HCT116 (cell line): ENCODE measurements at regions not wholly inside any gene's neighbourhood (a gene's known extent, or its start where the extent isn't known, plus 50 kb on each side); places are given as distances from the start of the nearest gene placed in this dataset.

Experiments
- ATAC-seq: fragments of 200-7000 bp; cut with Tn5 transposase; 2 replicates; pipeline ENCODE4 v1.9.1; 2020; ENCODE audit warnings: mild to moderate bottlenecking, moderate library complexity
- BruUV-seq: library from RNA; stranded (reverse); fragments of 400-500 nt; replicated peaks from 2 replicates; lab custom pipeline; 2021; lab: Mats Ljungman, UMichigan
- CTCF ChIA-PET: fragments of 300-600 bp; sonication (Branson Sonifier 250); formaldehyde crosslinking; loops from one replicate; lab custom pipeline; 2021; ENCODE audit warnings: antibody characterized with exemption; lab: Charles Lee
- POLR2A ChIA-PET: fragments of 300-600, 350-600 bp; sonication (Branson Sonifier 250); formaldehyde crosslinking; loops from one replicate; lab custom pipeline; 2021; ENCODE audit warnings: antibody characterized with exemption; lab: Charles Lee
- RAD21 ChIA-PET, 2 experiments: fragments of 300-600 bp; sonication (Branson Sonifier 250); formaldehyde crosslinking; loops; one replicate each; lab custom pipeline; 2023; ENCODE audit warnings: low total read pairs in 2 of 2; ENCODE audit not compliant: uncharacterized antibody in 2 of 2, unreplicated experiment in 2 of 2, low non-redundant PET in 1 of 2; lab: Charles Lee
- DNase-seq: peaks from one replicate; pipeline ENCODE4 v3.0.0-alpha.2; 2010; ENCODE audit warnings: low read depth, low spot score
- H2AFZ ChIP-seq: fragments of 200-600 bp; shearing (Covaris generic), sonication (generic); 2 replicates; pipeline ENCODE4 v1.6.1; 2017; ENCODE audit warnings: low read depth, mixed run types, mixed read lengths, antibody characterized with exemption, low read length; ENCODE audit not compliant: poor library complexity, severe bottlenecking
- H3K27ac ChIP-seq: 2 replicates; pipeline ENCODE4 v1.5.1; 2012; ENCODE audit warnings: low read depth, low read length
- H3K27me3 ChIP-seq: fragments of 200-600 bp; sonication (generic); 2 replicates; pipeline ENCODE4 v1.6.1; 2016; ENCODE audit warnings: mixed run types, low read length, mixed read lengths; ENCODE audit not compliant: insufficient read depth
- H3K36me3 ChIP-seq, 2 experiments: fragments of 200-500 bp in 1 of 2; fragments of 200-600 bp in 1 of 2; sonication (Bioruptor generic) in 1 of 2; sonication (generic) in 1 of 2; 2 replicates each; pipeline versions ENCODE4 v1.5.1 to v1.6.1; 2014 to 2016; ENCODE audit warnings: low read length in 2 of 2, inconsistent platforms in 1 of 2, mixed read lengths in 1 of 2, mixed run types in 1 of 2; ENCODE audit not compliant: insufficient read depth in 2 of 2, control insufficient read depth in 1 of 2
- H3K4me1 ChIP-seq, 2 experiments: fragments of 200-600 bp in 1 of 2; sonication (generic) in 1 of 2; 2 replicates each; pipeline versions ENCODE4 v1.5.1 to v1.6.1; 2012 to 2017; ENCODE audit warnings: low read length in 2 of 2, inconsistent platforms in 1 of 2, mild to moderate bottlenecking in 1 of 2, mixed read lengths in 1 of 2, mixed run types in 1 of 2, moderate library complexity in 1 of 2; ENCODE audit not compliant: insufficient read depth in 2 of 2, control insufficient read depth in 1 of 2
- H3K4me2 ChIP-seq: fragments of 200-600 bp; sonication (generic); 2 replicates; pipeline ENCODE4 v1.6.1; 2017; ENCODE audit warnings: mixed run types, low read length, mixed read lengths
- H3K4me3 ChIP-seq, 2 experiments: fragments of 200-600 bp in 1 of 2; sonication (generic) in 1 of 2; replicated peaks in 1 of 2; 2 replicates each; pipeline ENCODE4 v1.5.1; 2011 to 2016; ENCODE audit warnings: low read length in 2 of 2, control low read depth in 1 of 2, low read depth in 1 of 2, mild to moderate bottlenecking in 1 of 2, mixed read lengths in 1 of 2, mixed run types in 1 of 2
- H3K79me2 ChIP-seq: fragments of 200-600 bp; sonication (generic); 2 replicates; pipeline ENCODE4 v1.6.1; 2017; ENCODE audit warnings: mild to moderate bottlenecking, mixed run types, low read length, moderate library complexity, mixed read lengths; ENCODE audit not compliant: insufficient read depth
- H3K9ac ChIP-seq: fragments of 200-600 bp; sonication (generic); 2 replicates; pipeline ENCODE4 v1.6.1; 2016; ENCODE audit warnings: low read length, mixed read lengths
- H3K9me2 ChIP-seq: fragments of 200-600 bp; sonication (generic), shearing (Covaris generic); 2 replicates; pipeline ENCODE4 v1.6.1; 2017; ENCODE audit warnings: mixed run types, mild to moderate bottlenecking, moderate library complexity; ENCODE audit not compliant: insufficient read depth
- H3K9me3 ChIP-seq, 2 experiments: fragments of 200-500 bp in 1 of 2; fragments of 200-600 bp in 1 of 2; sonication (Bioruptor generic) in 1 of 2; sonication (generic) in 1 of 2; 2 replicates each; pipeline ENCODE4 v1.6.1; 2014 to 2017; ENCODE audit warnings: low read length in 2 of 2, mixed read lengths in 2 of 2, inconsistent platforms in 1 of 2, low read depth in 1 of 2, mild to moderate bottlenecking in 1 of 2, mixed run types in 1 of 2, moderate library complexity in 1 of 2; ENCODE audit not compliant: control insufficient read depth in 1 of 2, insufficient read depth in 1 of 2
- H4K20me1 ChIP-seq: fragments of 200-600 bp; sonication (generic), shearing (Covaris generic); 2 replicates; pipeline ENCODE4 v1.6.1; 2017; ENCODE audit warnings: mixed run types, mild to moderate bottlenecking, moderate library complexity; ENCODE audit not compliant: insufficient read depth
- CEBPB ChIP-seq: IDR thresholded peaks from 2 replicates; pipeline ENCODE4 v1.6.1; 2012; ENCODE audit warnings: low read depth
- CTCF ChIP-seq, 3 experiments: fragments of 200-600 bp in 1 of 3; sonication (generic) in 1 of 3; IDR thresholded peaks in 2 of 3; conservative IDR thresholded peaks in 1 of 3; 2 replicates each; pipeline ENCODE4 v1.5.1; 2012 to 2017; ENCODE audit warnings: low read depth in 2 of 3, low read length in 2 of 3, antibody characterized with exemption in 1 of 3, borderline replicate concordance in 1 of 3, control low read depth in 1 of 3, mild to moderate bottlenecking in 1 of 3, mixed read lengths in 1 of 3, mixed run types in 1 of 3, moderate library complexity in 1 of 3; ENCODE audit not compliant: insufficient read depth in 1 of 3
- POLR2A ChIP-seq: IDR thresholded peaks from 2 replicates; pipeline ENCODE4 v1.7.0; 2011; ENCODE audit warnings: borderline replicate concordance; ENCODE audit not compliant: insufficient read depth, insufficient read length; ENCODE audit errors: extremely low read depth
- SP1 ChIP-seq: IDR thresholded peaks from 2 replicates; pipeline ENCODE4 v1.6.1; 2012; ENCODE audit warnings: low read depth
- YY1 ChIP-seq: IDR thresholded peaks from 2 replicates; pipeline ENCODE4 v1.6.1; 2011; ENCODE audit warnings: low read length, low read depth, moderate library complexity, mild to moderate bottlenecking; ENCODE audit not compliant: insufficient replicate concordance; ENCODE audit errors: extremely low read depth
- ZBTB33 ChIP-seq: IDR thresholded peaks from 2 replicates; pipeline ENCODE4 v1.6.1; 2011; ENCODE audit warnings: mild to moderate bottlenecking, low read length, moderate library complexity; ENCODE audit not compliant: insufficient replicate concordance; ENCODE audit errors: extremely low read depth
- intact Hi-C: fragments of 100-400 bp; cut with micrococcal nuclease; formaldehyde crosslinking; loops from 2 replicates; pipeline ENCODE4 v1.10.0; 2022

- Histone ChIP-seq H3K36me3 (no peaks in the 10 kb centered on the region), H3K4me1 (no peaks in the 10 kb centered on the region)
- TF ChIP-seq YY1: no peak
- TF ChIP-seq POLR2A: no peak
- TF ChIP-seq SP1: no peak
- no peak for TF ChIP-seq CEBPB
- no peak for TF ChIP-seq ZBTB33
- peak in 2 of 3 experiments; percentile 24 to 28; a peak in 1 of 6 replicates for TF ChIP-seq CTCF (IDR thresholded peaks at IDR 0.05 in 2 of 3, conservative IDR thresholded peaks at IDR 0.05 in 1 of 3; ENCODE audit: borderline replicate concordance in 1 of 3, insufficient read depth in 1 of 3, low read depth in 2 of 3, low read length in 2 of 3)
- TF ChIP-seq, all 23 proteins: peak for 1
- Histone ChIP-seq H3K9me3 (peaks cover 0 to 16% of the 10 kb centered on the region in 2 experiments; a peak in 3 of 4 replicates), H3K9ac (no peak overlapping the region), H2AFZ (no peak overlapping the region), H3K4me3 (no peak overlapping the region), H3K4me2 (no peak overlapping the region), H3K79me2 (no peaks in the 10 kb centered on the region), H3K9me2 (no peaks in the 10 kb centered on the region), H3K27me3 (no peaks in the 10 kb centered on the region), H3K27ac (no peak overlapping the region), H4K20me1 (no peaks in the 10 kb centered on the region)
- no TSS peak for BruUV-seq
- CTCF ChIA-PET: no interaction called here
- POLR2A ChIA-PET: no interaction called here
- intact Hi-C loops: no loop called here
- DNase-seq (no peak), ATAC-seq (no peak)
- RAD21 ChIA-PET: no interaction called here
Measured at GRCh38 chr6:68343901-68344300, 291.2 kb upstream of the ADGRB3 start.
